ENCODE measurements at regions not wholly inside any gene's neighbourhood (a gene's known extent, or its start where the extent isn't known, plus 50 kb on each side); places are given as distances from the start of the nearest gene placed in this dataset.

DNA sequence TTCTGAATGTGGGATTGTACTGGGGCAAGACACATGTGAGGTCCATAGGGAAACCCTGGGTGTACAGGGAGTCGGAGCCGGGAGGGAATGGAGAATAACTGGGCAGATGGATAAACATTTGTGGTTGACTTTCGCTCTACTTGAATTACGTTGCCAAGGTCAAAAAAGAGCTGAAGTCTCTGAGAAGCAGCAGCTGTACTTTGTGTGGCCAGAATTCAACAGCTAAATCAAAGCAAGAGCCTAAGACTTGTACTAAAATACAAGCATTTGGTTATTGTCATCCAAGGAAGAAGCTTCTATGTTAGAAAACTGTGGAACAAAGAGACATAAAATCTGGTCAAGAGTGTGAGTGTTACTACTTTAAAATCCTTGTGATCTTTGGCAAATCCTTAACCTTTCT lies 457.2 kb downstream of the ARL4A start:
- TF ChIP-seq, protein P1, sequence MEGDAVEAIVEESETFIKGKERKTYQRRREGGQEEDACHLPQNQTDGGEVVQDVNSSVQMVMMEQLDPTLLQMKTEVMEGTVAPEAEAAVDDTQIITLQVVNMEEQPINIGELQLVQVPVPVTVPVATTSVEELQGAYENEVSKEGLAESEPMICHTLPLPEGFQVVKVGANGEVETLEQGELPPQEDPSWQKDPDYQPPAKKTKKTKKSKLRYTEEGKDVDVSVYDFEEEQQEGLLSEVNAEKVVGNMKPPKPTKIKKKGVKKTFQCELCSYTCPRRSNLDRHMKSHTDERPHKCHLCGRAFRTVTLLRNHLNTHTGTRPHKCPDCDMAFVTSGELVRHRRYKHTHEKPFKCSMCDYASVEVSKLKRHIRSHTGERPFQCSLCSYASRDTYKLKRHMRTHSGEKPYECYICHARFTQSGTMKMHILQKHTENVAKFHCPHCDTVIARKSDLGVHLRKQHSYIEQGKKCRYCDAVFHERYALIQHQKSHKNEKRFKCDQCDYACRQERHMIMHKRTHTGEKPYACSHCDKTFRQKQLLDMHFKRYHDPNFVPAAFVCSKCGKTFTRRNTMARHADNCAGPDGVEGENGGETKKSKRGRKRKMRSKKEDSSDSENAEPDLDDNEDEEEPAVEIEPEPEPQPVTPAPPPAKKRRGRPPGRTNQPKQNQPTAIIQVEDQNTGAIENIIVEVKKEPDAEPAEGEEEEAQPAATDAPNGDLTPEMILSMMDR (IDR thresholded peaks at IDR 0.05), result no peak
- no peak for DNase-seq
- ChIA-PET CTCF (no interaction called here), POLR2A (no interaction called here)
- Mint-ChIP-seq H3K4me1 (no peaks in the 10 kb centered on the region), H3K27ac (no peak overlapping the region), H3K27me3 (no peaks in the 10 kb centered on the region), H3K9me3 (no peaks in the 10 kb centered on the region), H3K4me3 (no peak overlapping the region), H3K36me3 (ENCODE audit: low read depth) (no peaks in the 10 kb centered on the region)
- intact Hi-C loops (cut with micrococcal nuclease), result no loop called here
- no peak for ATAC-seq (ENCODE audit: low read depth)

DNA sequence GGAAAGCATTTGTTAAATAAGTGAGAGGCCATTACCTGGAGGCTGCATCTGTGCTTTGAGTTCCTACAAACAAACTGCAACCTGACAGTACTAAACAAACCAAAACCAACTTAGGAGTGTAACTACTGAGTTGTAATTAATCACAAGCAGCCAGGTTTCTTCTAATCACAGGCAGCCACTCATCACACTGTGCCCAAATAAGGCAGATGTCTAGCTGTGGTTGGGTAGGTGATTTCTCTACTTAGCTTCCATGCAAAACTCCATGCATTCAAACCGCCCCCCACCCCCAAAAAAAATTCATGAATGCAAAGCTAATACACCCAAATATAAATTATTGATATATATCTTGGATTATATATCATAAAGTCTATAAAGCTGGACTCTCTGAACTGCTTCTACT lies 461.1 kb downstream of the ARL4A start:
- peaks cover 1% of the 10 kb centered on the region for H3K4me1 Mint-ChIP-seq
- TF ChIP-seq, protein P1 (IDR thresholded peaks at IDR 0.05), result no peak
- no peaks in the 10 kb centered on the region for H3K9me3 Mint-ChIP-seq
- no peaks in the 10 kb centered on the region for H3K36me3 Mint-ChIP-seq (ENCODE audit: low read depth)
- ChIA-PET CTCF (no interaction called here), POLR2A (no interaction called here)
- no peak overlapping the region for H3K4me3 Mint-ChIP-seq
- no peak for DNase-seq
- no peak for ATAC-seq (ENCODE audit: low read depth)
- intact Hi-C loops (cut with micrococcal nuclease), result no loop called here
- H3K27me3 Mint-ChIP-seq, result no peaks in the 10 kb centered on the region
- no peak overlapping the region for H3K27ac Mint-ChIP-seq

DNA sequence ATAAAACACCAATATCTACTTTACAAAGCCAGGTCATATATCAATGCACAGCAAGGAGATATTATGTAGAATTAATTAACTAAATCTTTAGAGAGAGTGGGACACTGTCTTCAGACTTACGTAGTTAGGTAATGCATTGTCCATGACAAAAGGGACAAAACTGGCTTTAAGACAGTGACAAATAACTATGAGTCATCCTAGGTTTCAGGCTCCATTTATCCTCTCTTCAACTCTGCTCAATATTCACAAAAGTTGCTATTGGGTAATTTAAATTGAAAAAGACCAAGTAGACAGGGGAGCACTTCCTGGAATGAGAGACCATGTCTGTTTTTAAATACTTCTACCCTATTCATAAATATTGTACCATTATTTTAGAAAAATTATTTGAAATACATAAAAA lies 464.5 kb downstream of the ARL4A start:
- no peaks in the 10 kb centered on the region for H3K9me3 Mint-ChIP-seq
- ATAC-seq (ENCODE audit: low read depth) (no peak), DNase-seq (no peak)
- TF ChIP-seq, protein P1 (IDR thresholded peaks at IDR 0.05), result no peak
- no peaks in the 10 kb centered on the region for H3K36me3 Mint-ChIP-seq (ENCODE audit: low read depth)
- no peak overlapping the region for H3K4me3 Mint-ChIP-seq
- no peak overlapping the region for H3K27ac Mint-ChIP-seq
- H3K27me3 Mint-ChIP-seq, result no peaks in the 10 kb centered on the region
- ChIA-PET CTCF (no interaction called here), POLR2A (interaction anchor here (0.6 kb wide), 1 partner anchor 894 kb away, joined by 3 read pairs; no protein-coding TSS in a partner anchor)
- H3K4me1 Mint-ChIP-seq, result peaks cover 2% of the 10 kb centered on the region
- intact Hi-C loops (cut with micrococcal nuclease), result no loop called here

DNA sequence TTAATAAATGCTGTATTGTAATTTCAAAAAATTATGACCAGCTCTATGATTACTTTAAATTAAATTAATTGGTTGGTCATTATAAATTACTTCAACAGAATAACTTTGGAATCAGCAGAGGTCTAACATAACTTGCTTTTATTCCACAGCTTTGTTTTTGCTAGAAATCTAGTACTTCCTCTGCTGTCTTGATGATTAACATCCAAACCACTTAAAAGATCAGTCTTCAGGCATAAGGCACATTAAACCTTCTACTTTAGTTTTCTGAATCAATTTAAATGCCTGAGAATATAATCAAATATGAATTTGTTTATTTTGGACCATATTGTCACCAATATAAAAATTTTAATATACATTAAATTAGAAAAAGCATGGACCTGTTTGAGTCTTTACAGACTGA lies 465.3 kb downstream of the ARL4A start:
- intact Hi-C loops (cut with micrococcal nuclease), result no loop called here
- Mint-ChIP-seq H3K27me3 (no peaks in the 10 kb centered on the region), H3K36me3 (ENCODE audit: low read depth) (no peaks in the 10 kb centered on the region), H3K4me3 (no peak overlapping the region), H3K9me3 (no peaks in the 10 kb centered on the region), H3K4me1 (peaks cover 2% of the 10 kb centered on the region), H3K27ac (no peak overlapping the region)
- ATAC-seq (ENCODE audit: low read depth) (no peak), DNase-seq (no peak)
- CTCF ChIA-PET, result no interaction called here
- POLR2A ChIA-PET, result interaction anchor here (0.6 kb wide), 1 partner anchor 895 kb away, joined by 3 read pairs; no protein-coding TSS in a partner anchor
- TF ChIP-seq, protein P1 (IDR thresholded peaks at IDR 0.05), result no peak

DNA sequence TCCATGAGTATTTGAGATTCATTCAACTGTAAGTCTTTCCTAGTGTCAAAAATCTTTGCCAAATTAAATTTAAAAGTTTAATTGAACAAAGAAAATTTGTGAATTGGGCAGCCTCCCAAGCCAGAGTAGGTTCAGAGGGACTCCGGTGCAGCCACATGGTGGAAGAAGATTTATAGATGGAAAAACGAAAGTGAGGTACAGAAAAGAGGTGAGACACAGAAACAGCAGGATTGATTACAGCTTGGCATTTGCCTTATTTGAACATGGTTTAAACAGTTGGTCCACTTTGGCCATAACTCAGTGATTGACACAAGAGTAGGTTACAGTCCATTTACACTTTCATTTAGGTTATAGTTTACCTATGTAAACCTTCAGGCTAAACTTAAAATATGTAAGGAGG lies 465.8 kb downstream of the ARL4A start:
- no peak overlapping the region for H3K27ac Mint-ChIP-seq
- intact Hi-C loops (cut with micrococcal nuclease), result no loop called here
- H3K4me1 Mint-ChIP-seq, result peaks cover 2% of the 10 kb centered on the region
- no peak for DNase-seq
- H3K36me3 Mint-ChIP-seq (ENCODE audit: low read depth), result no peaks in the 10 kb centered on the region
- H3K9me3 Mint-ChIP-seq, result no peaks in the 10 kb centered on the region
- ChIA-PET POLR2A (no interaction called here), CTCF (no interaction called here)
- no peak overlapping the region for H3K4me3 Mint-ChIP-seq
- no peak for ATAC-seq (ENCODE audit: low read depth)
- H3K27me3 Mint-ChIP-seq, result no peaks in the 10 kb centered on the region
- TF ChIP-seq, protein P1 (IDR thresholded peaks at IDR 0.05), result no peak

All from activated B cell treated with CpG ODN at 0.5 μM for 24 hours (primary cell).